ENCODE measurements at regions not wholly inside any gene's neighbourhood (a gene's known extent, or its start where the extent isn't known, plus 50 kb on each side); places are given as distances from the start of the nearest gene placed in this dataset.

- no peak overlapping the region for H3K27ac ChIP-seq (replicated peaks)
- no peaks in the 10 kb centered on the region for H3K27me3 ChIP-seq (ENCODE audit: low read depth)
- intact Hi-C loops (cut with micrococcal nuclease): no loop called here
- H3K9me3 ChIP-seq (replicated peaks): no peaks in the 10 kb centered on the region
- H3K4me3 ChIP-seq: no peak overlapping the region
- TF ChIP-seq, protein P1, sequence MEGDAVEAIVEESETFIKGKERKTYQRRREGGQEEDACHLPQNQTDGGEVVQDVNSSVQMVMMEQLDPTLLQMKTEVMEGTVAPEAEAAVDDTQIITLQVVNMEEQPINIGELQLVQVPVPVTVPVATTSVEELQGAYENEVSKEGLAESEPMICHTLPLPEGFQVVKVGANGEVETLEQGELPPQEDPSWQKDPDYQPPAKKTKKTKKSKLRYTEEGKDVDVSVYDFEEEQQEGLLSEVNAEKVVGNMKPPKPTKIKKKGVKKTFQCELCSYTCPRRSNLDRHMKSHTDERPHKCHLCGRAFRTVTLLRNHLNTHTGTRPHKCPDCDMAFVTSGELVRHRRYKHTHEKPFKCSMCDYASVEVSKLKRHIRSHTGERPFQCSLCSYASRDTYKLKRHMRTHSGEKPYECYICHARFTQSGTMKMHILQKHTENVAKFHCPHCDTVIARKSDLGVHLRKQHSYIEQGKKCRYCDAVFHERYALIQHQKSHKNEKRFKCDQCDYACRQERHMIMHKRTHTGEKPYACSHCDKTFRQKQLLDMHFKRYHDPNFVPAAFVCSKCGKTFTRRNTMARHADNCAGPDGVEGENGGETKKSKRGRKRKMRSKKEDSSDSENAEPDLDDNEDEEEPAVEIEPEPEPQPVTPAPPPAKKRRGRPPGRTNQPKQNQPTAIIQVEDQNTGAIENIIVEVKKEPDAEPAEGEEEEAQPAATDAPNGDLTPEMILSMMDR (IDR thresholded peaks at IDR 0.05; ENCODE audit: borderline replicate concordance): no peak
- peak; percentile 56 for DNase-seq
- no peaks in the 10 kb centered on the region for H3K36me3 ChIP-seq
- H3K4me1 ChIP-seq: peaks cover 17% of the 10 kb centered on the region
These were observed 145.0 kb upstream of the DUSP10 start for GRCh38 chr1:221886743-221887414.

DNA sequence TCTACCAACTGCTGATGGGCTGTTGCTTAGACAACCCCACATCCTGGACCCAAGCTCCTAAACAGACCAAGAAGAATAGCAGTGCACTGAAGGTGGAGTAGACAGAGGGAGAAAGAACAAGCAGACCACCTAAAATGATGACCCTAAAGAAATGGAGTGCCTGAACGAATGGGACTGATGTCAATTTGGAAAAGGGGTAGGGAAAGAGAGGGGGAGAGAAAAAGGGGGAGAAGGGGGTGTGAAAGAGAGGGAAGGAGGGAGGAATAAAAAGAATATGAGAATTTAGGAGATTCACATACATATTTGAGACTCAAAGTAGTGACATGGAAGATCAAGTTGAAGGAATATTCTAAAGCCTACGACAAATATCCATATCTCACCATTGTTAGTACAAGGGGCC, 144.4 kb upstream of the DUSP10 start:
- Histone ChIP-seq H3K27me3 (ENCODE audit: low read depth) (no peaks in the 10 kb centered on the region), H3K27ac (replicated peaks) (no peak overlapping the region), H3K9me3 (replicated peaks) (no peaks in the 10 kb centered on the region), H3K36me3 (no peaks in the 10 kb centered on the region), H3K4me1 (peaks cover 11% of the 10 kb centered on the region), H3K4me3 (no peak overlapping the region)
- TF ChIP-seq, protein P1 (IDR thresholded peaks at IDR 0.05; ENCODE audit: borderline replicate concordance): no peak
- intact Hi-C loops (cut with micrococcal nuclease): no loop called here
- DNase-seq: no peak

GRCh38 chr1:221884821-221885220, 142.9 kb upstream of the DUSP10 start:
- H3K4me3 ChIP-seq: no peak overlapping the region
- no peak overlapping the region for H3K27ac ChIP-seq (replicated peaks)
- no peak for DNase-seq
- H3K9me3 ChIP-seq (replicated peaks): no peaks in the 10 kb centered on the region
- H3K27me3 ChIP-seq (ENCODE audit: low read depth): no peaks in the 10 kb centered on the region
- peaks cover 10% of the 10 kb centered on the region for H3K4me1 ChIP-seq
- no peaks in the 10 kb centered on the region for H3K36me3 ChIP-seq
- intact Hi-C loops (cut with micrococcal nuclease): no loop called here
- TF ChIP-seq, protein P1 (IDR thresholded peaks at IDR 0.05; ENCODE audit: borderline replicate concordance): no peak

DNA sequence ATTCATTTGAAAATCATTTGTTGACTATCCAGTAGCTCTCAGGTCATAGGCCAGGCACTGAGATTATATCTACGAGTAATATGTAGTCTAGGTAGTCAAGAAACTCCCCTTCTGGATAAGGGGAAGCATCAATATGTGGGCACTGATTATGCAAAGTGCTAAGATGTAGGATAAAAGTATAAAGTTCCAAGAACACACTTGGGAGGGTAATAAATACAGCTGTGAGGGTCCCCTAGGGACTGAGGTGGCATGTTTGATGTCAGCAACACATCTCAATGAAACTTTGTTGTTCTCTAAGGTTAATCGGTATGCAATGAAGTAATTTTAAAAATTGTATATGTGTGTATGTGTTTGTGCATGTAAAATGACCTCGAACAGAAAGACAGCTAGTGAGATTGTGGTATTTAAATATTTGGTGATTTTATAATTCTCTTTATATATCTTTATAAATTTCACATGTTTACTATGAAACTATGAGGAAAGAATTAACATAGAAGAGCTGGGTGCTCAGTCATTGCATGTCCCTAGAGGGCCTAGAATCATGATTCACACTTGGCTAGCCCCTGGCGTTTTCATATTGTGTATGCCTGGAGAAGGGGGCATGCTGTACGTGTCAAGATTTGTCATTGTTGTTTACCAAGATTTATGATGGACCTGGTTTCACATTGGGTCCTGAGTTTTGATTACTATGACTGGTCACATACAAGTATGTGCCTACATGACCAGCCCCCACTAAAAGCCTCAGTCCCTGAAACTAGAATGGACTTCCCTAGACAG, 140.1 kb upstream of the DUSP10 start:
- Histone ChIP-seq H3K9me3 (replicated peaks) (no peaks in the 10 kb centered on the region), H3K36me3 (no peaks in the 10 kb centered on the region), H3K4me3 (no peak overlapping the region), H3K27me3 (ENCODE audit: low read depth) (no peaks in the 10 kb centered on the region), H3K27ac (replicated peaks) (no peak overlapping the region), H3K4me1 (peaks cover 5% of the 10 kb centered on the region)
- intact Hi-C loops (cut with micrococcal nuclease): no loop called here
- TF ChIP-seq, protein P1 (IDR thresholded peaks at IDR 0.05; ENCODE audit: borderline replicate concordance): no peak
- DNase-seq: no peak

GRCh38 chr1:221880182-221880581, 138.3 kb upstream of the DUSP10 start:
- Histone ChIP-seq H3K4me1 (no peaks in the 10 kb centered on the region), H3K9me3 (replicated peaks) (no peaks in the 10 kb centered on the region), H3K27me3 (ENCODE audit: low read depth) (no peaks in the 10 kb centered on the region), H3K27ac (replicated peaks) (no peak overlapping the region), H3K4me3 (no peak overlapping the region), H3K36me3 (no peaks in the 10 kb centered on the region)
- DNase-seq: no peak
- intact Hi-C loops (cut with micrococcal nuclease): no loop called here
- TF ChIP-seq, protein P1 (IDR thresholded peaks at IDR 0.05; ENCODE audit: borderline replicate concordance): no peak
